PC-3 (cell line): ENCODE measurements at regions not wholly inside any gene's neighbourhood (a gene's known extent, or its start where the extent isn't known, plus 50 kb on each side); places are given as distances from the start of the nearest gene placed in this dataset.
"Not testable (repeated sequence)": the region's sequence is repeated elsewhere in the genome, so short reads cannot be mapped to it uniquely, and the experiment has no call there.

Source experiments
- ATAC-seq: fragments of 200-7000 bp; cut with Tn5 transposase; 2 replicates; pipeline ENCODE4 v1.9.1; 2020; ENCODE audit warnings: mild to moderate bottlenecking, moderate library complexity
- BruUV-seq: library from RNA; stranded (reverse); fragments of 400-500 nt; replicated peaks from 2 replicates; lab custom pipeline; 2021; lab: Mats Ljungman, UMichigan
- CTCF ChIA-PET: fragments of 300-600 bp; sonication (Branson Sonifier 250); formaldehyde crosslinking; loops from one replicate; lab custom pipeline; 2022; ENCODE audit warnings: antibody characterized with exemption; lab: Charles Lee
- POLR2A ChIA-PET: fragments of 300-600 bp; sonication (Branson Sonifier 250); formaldehyde crosslinking; loops from one replicate; lab custom pipeline; 2022; ENCODE audit warnings: antibody characterized with exemption; ENCODE audit not compliant: unreplicated experiment; lab: Charles Lee
- DNase-seq: peaks from one replicate; pipeline ENCODE4 v3.0.0-alpha.2; 2015
- H2AFZ ChIP-seq: fragments of 300-600 bp; sonication (generic); 2 replicates; pipeline ENCODE4 v1.6.0; 2016; ENCODE audit warnings: antibody characterized with exemption, low read length
- H3F3A ChIP-seq: fragments of 300-600 bp; sonication (generic); one replicate; pipeline ENCODE4 v1.6.0; 2017; ENCODE audit warnings: antibody characterized with exemption, low read length, control low read depth, mild to moderate bottlenecking; ENCODE audit not compliant: unreplicated experiment
- H3K27ac ChIP-seq: fragments of 300-600 bp; sonication (generic); 2 replicates; pipeline ENCODE4 v1.5.1; 2016; ENCODE audit warnings: mild to moderate bottlenecking, low read length
- H3K27me3 ChIP-seq: fragments of 300-600 bp; sonication (generic); 2 replicates; pipeline ENCODE4 v1.6.1; 2016; ENCODE audit warnings: low read length, mixed read lengths
- H3K36me3 ChIP-seq: fragments of 300-600 bp; sonication (generic); 2 replicates; pipeline ENCODE4 v1.6.1; 2016; ENCODE audit warnings: low read depth, mixed run types, low read length, mixed read lengths
- H3K4me1 ChIP-seq: fragments of 300-600 bp; sonication (generic); 2 replicates; pipeline ENCODE4 v1.5.1; 2016; ENCODE audit warnings: low read length; ENCODE audit not compliant: insufficient read depth
- H3K4me2 ChIP-seq: fragments of 300-600 bp; sonication (generic); 2 replicates; pipeline ENCODE4 v1.6.0; 2016; ENCODE audit warnings: low read length
- H3K4me3 ChIP-seq: fragments of 300-600 bp; sonication (generic); 2 replicates; pipeline ENCODE4 v1.5.1; 2016; ENCODE audit warnings: mild to moderate bottlenecking, low read length, mixed read lengths
- H3K79me2 ChIP-seq: fragments of 300-600 bp; sonication (generic); 2 replicates; pipeline ENCODE4 v1.6.1; 2017; ENCODE audit warnings: low read length, mixed read lengths
- H3K9ac ChIP-seq: fragments of 300-600 bp; sonication (generic); 2 replicates; pipeline ENCODE4 v1.6.0; 2016; ENCODE audit warnings: mild to moderate bottlenecking, low read length
- H3K9me2 ChIP-seq: fragments of 300-600 bp; sonication (generic); replicated peaks from 2 replicates; pipeline ENCODE4 v1.6.1; 2016; ENCODE audit warnings: mixed run types, low read length, mixed read lengths
- H3K9me3 ChIP-seq: fragments of 300-600 bp; sonication (generic); 2 replicates; pipeline ENCODE4 v1.6.1; 2016; ENCODE audit warnings: low read length, mixed read lengths
- H4K20me1 ChIP-seq: fragments of 300-600 bp; sonication (generic); 2 replicates; pipeline ENCODE4 v1.6.1; 2016; ENCODE audit warnings: low read length, mixed read lengths
- CTCF ChIP-seq: fragments of 300-600 bp; sonication (generic); conservative IDR thresholded peaks from 2 replicates; pipeline ENCODE4 v1.5.1; 2017; ENCODE audit warnings: antibody characterized with exemption, low read depth, mild to moderate bottlenecking, low read length
- EZH2 ChIP-seq: fragments of 300-600 bp; sonication (generic); IDR thresholded peaks from one replicate; pipeline ENCODE4 v1.6.1; 2017; ENCODE audit warnings: antibody characterized with exemption, mild to moderate bottlenecking, low read length; ENCODE audit not compliant: unreplicated experiment
- EZH2phosphoT487 ChIP-seq: fragments of 300-600 bp; sonication (generic); IDR thresholded peaks from 2 replicates; pipeline ENCODE4 v1.6.1; 2018; ENCODE audit warnings: mild to moderate bottlenecking, antibody characterized with exemption, low read length, borderline replicate concordance
- intact Hi-C: fragments of 100-400 bp; cut with micrococcal nuclease; formaldehyde crosslinking; loops from 2 replicates; pipeline ENCODE4 v1.9.0; 2023

- no peaks in the 10 kb centered on the region for H3K36me3 ChIP-seq
- H3K9me2 ChIP-seq, result no peaks in the 10 kb centered on the region
- BruUV-seq, result no TSS peak
- CTCF ChIA-PET, result no interaction called here
- H3K79me2 ChIP-seq, result no peaks in the 10 kb centered on the region
- no peak overlapping the region for H2AFZ ChIP-seq
- DNase-seq (no peak), ATAC-seq (no peak)
- H3K9me3 ChIP-seq, result no peaks in the 10 kb centered on the region
- no peaks in the 10 kb centered on the region for H3K4me1 ChIP-seq
- no peak overlapping the region for H3K27ac ChIP-seq
- TF ChIP-seq EZH2 (no peak), CTCF (no peak), EZH2phosphoT487 (no peak)
- no peaks in the 10 kb centered on the region for H3K27me3 ChIP-seq
- POLR2A ChIA-PET, result no interaction called here
- H3K4me3 ChIP-seq, result no peak overlapping the region
- H4K20me1 ChIP-seq, result no peaks in the 10 kb centered on the region
- no peaks in the 10 kb centered on the region for H3F3A ChIP-seq
- H3K9ac ChIP-seq, result no peak overlapping the region
- no peak overlapping the region for H3K4me2 ChIP-seq
- intact Hi-C loops, result no loop called here
Measured at GRCh38 chr11:16584569-16584968, 153.9 kb upstream of the C11orf58 start.

DNA sequence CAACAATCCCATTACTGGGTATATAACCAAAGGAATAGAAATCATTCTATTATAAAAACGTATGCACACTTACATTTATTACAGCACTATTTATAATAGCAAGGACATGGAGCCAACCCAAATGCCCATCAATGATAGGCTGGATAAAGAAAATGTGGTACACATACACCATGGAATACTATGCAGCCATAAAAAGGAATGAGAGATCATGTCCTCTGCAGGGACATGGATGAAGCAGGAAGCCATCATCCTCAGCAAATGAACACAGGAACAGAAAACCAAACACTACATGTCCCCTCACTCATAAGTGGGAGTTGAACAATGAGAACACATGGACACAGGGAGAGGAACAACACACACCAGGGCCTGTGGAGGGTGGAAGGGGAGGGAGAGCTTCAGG, 157.4 kb upstream of the C11orf58 start:
- H4K20me1 ChIP-seq, BruUV-seq, H3K4me1 ChIP-seq, POLR2A ChIA-PET, H3K27me3 ChIP-seq, DNase-seq, H3K36me3 ChIP-seq, H2AFZ ChIP-seq, CTCF ChIA-PET, H3K9me2 ChIP-seq, intact Hi-C loops, H3K4me3 ChIP-seq, H3K9ac ChIP-seq, H3K79me2 ChIP-seq, H3K4me2 ChIP-seq, H3K9me3 ChIP-seq, H3F3A ChIP-seq, ATAC-seq, H3K27ac ChIP-seq: not testable (repeated sequence)

- H3K27ac ChIP-seq, result no peak overlapping the region
- no peaks in the 10 kb centered on the region for H3K36me3 ChIP-seq
- no peaks in the 10 kb centered on the region for H3K9me2 ChIP-seq
- H3K4me2 ChIP-seq, result no peak overlapping the region
- no peak overlapping the region for H3K9ac ChIP-seq
- POLR2A ChIA-PET, result no interaction called here
- no peaks in the 10 kb centered on the region for H3F3A ChIP-seq
- TF ChIP-seq EZH2 (no peak), EZH2phosphoT487 (no peak), CTCF (no peak)
- CTCF ChIA-PET, result no interaction called here
- no peaks in the 10 kb centered on the region for H3K79me2 ChIP-seq
- no peaks in the 10 kb centered on the region for H4K20me1 ChIP-seq
- H2AFZ ChIP-seq, result no peak overlapping the region
- intact Hi-C loops, result no loop called here
- no peaks in the 10 kb centered on the region for H3K9me3 ChIP-seq
- no peaks in the 10 kb centered on the region for H3K4me1 ChIP-seq
- H3K27me3 ChIP-seq, result no peaks in the 10 kb centered on the region
- DNase-seq (no peak), ATAC-seq (no peak)
- no peak overlapping the region for H3K4me3 ChIP-seq
- BruUV-seq, result no TSS peak
Measured at GRCh38 chr11:16577490-16577889, 161.0 kb upstream of the C11orf58 start.

DNA sequence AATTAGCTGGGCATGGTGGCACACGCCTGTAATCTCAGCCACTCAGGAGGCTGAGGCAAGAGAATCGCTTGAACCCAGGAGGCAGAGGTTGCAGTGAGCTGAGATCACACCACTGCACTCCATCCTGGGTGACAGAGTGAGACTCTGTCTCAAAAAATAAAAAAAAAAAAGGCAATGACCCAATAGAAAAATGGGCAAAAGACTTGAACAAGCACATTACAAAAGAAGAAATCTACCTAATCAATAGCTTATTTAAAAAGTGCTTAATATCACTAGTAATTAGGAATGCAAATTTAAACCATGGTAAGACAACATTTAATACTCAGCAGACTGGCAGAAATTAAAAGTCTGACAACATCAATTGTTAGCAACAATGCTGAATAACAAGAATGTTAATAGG, 163.6 kb upstream of the C11orf58 start:
- DNase-seq, H3K9ac ChIP-seq, H3K4me3 ChIP-seq, BruUV-seq, H4K20me1 ChIP-seq, CTCF ChIA-PET, H3K9me3 ChIP-seq, intact Hi-C loops, H3F3A ChIP-seq, H2AFZ ChIP-seq, H3K27me3 ChIP-seq, H3K4me2 ChIP-seq, ATAC-seq, H3K9me2 ChIP-seq, H3K4me1 ChIP-seq, H3K36me3 ChIP-seq, H3K27ac ChIP-seq, H3K79me2 ChIP-seq: not testable (repeated sequence)
- POLR2A ChIA-PET, result interaction anchor here (0.7 kb wide), 1 partner anchor 273 kb away, joined by 6 read pairs; no protein-coding TSS in a partner anchor
